ENCODE measurements at regions not wholly inside any gene's neighbourhood (a gene's known extent, or its start where the extent isn't known, plus 50 kb on each side); places are given as distances from the start of the nearest gene placed in this dataset.

DNA sequence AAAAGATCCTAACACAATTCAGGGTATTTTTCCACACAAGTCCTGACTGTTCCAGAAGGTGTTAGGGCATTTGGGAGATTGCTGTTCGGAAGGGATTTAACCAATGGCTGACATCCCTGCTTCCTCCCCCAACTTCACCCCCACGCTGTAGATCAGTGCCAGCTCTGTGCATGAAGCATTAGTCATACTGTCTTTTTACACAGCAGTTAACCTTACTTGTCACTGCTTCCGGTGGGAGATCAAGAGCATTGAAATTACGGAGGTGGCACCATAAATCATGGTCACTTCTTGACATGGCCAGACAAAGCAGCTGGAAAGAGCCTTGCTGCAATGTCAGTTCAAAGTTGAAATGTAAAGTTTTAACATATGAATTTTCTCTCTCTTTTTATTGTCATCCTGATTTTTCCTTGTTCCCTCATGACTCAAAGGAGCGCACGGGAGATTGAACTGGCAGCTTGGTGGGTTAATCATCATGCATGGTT lies 70.2 kb downstream of the HRH4 start:
- no peak for DNase-seq

DNA sequence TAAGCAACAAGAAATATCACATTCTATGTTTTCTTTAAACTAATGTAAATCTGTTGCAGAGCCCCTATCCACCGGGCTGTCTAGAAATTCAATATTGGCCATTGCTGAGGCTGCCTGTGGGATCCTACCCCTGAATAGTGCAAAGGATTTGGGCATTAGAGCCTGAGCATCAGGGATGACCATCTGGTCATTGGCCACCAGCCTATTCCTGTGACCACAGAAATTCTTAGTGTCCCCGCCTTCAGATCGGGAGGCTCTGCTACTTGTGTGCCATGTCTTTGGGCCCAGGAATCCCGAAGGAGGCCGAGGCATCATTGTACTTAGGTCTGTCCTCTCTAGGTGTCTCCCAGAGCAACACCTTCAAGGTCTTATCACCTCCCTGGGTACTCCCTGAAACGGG lies 73.8 kb downstream of the HRH4 start:
- no peak for DNase-seq

DNA sequence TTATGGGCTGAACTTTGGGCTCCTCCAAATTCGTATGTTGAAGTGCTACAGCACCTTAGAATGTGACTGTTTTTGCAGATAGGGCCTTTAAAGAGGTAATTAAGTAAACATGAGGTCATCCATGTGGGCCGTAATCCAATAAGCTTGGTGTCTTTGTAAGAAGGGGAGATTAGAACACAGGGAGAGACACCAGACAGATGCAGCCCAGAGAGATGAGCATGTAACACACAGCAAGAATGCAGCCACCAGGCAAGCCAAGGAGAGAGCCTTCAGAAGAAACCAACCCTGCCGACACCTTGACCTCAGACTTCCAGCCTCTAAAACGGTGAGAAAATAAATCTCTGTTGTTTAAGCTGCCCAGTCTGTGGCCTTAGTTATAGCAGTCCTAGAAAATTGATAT lies 74.3 kb downstream of the HRH4 start:
- DNase-seq, result no peak

DNA sequence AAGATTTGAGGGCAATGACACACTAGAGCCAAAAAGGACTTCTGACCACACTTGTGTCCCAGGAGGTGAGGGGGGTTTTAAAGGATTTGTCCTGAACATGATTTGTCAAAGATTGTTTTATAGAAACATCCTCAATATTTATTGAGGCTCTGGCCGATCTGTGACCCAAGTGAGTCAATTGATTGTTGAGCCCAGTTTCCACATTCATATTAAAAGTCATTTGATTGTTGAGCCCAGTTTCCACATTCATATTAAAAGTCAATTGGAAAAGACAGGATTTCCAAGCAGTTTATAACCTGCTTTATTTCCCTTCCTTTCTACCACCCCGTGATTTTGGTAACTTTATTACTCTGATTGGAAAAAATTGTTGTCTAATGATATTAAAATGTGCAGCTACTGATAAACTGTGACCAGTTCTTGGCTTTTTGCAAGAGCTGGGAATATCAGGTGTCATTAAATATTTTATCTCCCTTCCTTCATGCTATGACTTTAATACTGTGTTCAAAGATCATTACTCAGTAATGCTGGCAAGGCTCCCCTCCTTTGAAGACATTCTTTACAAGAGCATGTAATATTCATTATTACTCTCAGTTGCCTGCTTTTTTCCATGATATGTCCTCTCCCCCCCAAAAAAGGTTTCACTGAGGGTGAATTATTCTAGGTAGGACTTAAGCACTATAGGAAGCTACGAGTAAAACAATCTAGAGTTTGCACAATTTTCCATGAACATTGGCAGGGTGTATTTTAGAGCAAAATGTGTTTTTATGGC lies 75.3 kb downstream of the HRH4 start:
- DNase-seq, result no peak

DNA sequence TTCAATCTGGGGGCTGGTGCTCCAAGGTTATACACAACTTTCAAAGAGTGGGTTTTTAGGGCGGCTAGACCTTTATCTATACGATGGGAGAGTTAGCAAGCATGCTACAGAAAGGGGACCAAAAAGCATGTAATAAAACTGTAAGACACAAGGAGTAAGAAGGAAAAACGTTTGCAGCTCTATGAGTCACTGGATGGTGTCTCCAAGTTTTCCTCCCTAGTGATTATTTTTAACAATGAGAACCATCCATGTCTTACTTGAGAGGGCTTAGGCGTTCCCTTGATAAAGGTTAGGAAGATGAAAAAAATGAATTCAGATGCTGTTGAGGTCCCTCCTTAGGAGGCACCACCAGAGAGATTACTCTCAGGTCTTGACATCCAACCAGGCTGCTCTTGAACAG lies 75.9 kb downstream of the HRH4 start:
- DNase-seq, result no peak

DNA sequence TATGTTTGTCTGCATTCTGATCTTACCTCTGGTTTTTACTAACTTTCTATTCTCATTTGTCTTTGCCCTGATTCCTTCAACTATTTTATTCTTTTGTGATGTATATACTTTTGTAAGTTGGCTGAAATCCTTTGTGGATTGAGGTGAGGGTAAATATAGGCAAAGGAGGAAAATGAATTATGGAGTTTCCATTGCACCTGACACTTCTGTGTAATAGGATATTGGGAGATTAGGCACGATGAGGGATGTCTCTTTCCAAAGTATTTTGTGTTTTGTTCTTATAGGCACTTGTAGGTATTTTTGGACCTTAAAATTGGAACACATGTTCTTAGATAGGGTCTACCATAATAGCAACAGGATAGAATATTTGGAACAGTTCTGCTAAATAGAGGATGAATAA lies 76.4 kb downstream of the HRH4 start:
- no peak for DNase-seq

DNA sequence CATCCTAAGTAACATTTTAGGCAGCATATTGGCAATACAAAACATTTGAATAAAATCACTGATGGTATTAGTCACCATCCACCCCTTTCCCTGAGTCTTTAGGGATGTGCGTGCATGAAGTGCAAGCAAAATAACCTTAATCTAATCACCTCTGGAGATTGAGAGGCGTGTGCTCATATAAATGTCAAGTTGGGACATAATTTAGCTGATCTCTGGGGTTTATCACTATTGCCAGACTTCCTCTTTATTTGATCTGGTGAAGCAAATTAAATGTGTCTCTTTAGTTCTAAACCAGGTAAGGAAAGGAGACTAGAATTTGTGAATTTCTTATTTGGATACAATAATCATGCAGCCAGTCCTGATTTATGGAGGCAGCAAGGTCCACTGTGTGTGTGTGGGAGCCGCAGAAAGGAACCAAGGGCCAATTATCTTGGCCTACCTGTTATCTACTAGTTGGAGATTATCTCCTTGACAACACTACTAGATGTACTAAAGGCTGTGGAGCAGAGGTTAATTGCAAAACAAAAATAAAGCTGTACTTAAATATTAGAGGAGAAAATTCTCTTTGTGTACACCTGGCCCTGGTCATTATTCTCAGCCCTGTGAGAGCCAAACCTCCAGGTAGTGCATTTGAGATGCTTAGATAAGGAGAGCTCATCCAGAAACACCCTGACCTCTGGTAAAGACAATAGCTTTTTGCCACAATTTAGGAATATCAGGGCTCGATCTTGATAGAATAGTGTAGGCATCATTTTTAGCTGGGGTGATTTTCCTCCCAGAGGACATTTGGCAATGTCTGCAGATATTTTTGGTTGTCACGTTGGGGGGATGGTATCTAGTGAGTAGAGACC lies 78.2 kb downstream of the HRH4 start:
- DNase-seq, result no peak

DNA sequence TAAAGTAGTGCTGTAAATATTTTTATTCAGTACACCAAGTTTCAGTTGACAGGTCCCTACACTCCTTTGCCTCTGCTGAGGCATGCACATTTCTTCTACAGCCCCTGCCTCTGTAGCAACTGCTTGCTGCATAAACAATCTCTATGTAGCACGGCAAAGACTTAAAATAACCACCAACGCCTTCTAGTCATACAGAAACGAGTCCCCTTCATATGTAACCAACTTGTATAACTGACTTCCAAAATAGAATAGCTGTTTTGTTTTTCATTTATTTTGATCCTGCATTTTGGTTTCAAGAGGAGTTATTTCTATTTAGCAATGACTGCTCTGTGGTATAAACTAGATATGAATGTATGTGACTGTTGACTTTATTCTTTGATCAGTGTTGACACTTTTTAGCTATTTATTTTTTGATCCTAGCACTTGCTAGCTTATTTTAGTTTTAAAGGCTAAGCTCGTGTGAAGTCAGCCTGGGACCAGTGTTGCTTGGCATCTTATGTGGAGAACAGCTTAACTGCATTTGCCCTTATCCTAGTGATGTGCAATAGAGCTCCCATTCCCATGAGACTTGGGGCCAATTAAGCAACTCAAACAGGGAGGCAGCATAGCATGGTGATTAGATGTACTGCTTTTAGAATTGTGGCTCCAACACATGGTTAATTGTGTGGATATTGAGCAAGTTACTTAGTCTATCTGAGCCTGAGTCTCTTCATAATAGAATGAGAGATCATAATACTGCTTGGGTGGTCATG lies 79.6 kb downstream of the HRH4 start:
- no peak for DNase-seq

DNA sequence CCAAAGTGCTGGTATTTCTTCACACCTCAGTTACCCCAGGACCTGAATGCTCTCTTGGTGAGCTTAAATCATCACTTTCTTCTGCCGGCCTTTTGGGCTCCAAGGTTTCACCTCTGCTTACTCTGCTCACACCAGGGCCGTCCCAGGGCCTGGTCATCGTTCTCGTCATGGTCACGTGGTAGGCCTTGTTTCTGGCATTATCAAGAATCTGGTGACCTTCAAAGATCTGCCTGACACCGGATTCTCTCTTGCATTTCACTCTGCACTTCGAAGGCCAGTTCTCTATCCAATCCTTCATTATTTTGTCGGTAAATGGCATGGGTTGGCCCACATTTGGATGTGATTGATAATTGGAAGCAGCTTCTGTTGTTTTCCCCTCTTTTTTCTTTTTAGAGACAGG lies 80.5 kb downstream of the HRH4 start:
- no peak for DNase-seq

DNA sequence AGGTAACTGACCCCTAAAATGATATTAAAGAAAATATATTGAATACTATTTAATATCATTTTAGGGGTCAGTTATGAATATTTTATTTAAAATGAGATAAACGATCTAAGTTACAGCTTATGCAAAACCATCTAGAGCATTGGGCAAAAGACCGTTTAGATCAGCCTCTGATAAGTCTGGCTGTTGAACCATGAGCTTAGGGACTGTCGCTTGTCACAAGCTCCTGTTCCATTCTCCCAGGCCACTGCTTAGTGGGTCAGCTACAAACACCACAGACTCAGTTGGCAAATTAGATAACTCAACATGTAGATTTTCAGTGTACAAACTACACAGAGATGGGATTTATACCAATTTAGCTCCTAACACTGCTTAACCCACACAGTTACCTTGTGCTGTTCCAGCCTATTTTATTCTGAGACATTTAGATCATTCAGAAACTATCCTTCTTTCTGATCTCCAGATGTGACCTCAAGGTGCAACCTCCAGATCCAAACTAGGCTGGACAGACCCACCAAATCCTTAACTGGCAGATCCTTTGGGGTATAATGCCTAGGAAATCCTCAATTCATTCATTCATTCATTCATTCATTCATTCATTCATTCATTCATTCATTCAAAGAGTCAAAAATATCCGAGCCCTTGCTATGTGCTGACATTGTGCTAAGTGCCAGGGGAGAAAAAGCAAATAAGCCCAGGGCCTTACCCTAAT lies 82.8 kb downstream of the HRH4 start:
- no peak for DNase-seq

DNA sequence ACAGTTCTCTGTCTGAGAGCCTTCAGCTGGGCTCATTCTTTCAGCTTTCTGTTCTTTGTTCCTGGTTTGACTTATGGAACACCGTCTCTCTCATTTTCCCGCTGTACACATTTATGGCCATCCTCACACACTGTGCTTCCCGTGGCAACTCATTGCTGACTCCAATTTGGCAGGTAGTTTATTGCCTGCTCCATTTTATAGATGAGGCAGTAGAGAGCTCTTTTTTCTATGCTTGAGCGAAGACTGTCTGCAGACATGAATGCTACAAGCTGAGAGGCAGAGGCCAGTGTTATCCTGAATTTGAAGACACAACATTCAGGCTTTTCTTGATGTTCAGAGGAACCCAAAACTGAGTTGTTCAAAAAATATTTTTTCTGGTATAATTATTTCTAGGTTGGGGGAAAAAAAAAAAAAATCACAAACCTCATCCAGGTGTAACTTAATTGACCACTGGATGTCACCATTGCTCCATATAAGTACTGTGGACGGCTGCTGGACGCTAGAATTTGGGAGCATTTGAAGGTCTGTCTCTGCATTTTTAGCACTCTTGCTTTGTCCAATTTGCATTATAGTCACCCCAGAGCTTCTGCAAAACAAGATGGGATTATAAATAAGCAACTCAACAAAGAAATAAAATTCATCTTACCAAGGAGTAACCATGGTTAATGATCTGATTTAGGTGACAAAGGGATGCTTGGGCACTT lies 83.5 kb downstream of the HRH4 start:
- peak; percentile 65 for DNase-seq

DNA sequence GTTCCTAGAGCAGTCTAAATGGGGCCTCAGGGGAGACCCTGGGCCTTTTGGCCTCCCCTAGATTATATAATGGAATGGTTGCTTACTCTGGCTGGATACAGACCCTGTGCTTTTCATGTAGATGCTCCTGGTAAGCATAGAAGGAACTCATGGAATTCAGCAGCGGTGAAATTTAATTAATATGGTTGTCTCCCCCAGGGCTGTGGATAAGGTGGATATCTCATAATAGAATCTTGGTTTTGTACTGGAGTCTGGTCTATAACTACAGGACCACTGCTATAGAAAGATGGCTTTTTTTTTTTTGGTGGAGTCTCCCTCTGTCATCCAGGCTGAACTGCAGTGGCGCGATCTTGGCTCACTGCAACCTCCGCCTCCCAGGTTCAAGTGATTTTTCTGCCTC lies 84.5 kb downstream of the HRH4 start:
- no peak for DNase-seq

DNA sequence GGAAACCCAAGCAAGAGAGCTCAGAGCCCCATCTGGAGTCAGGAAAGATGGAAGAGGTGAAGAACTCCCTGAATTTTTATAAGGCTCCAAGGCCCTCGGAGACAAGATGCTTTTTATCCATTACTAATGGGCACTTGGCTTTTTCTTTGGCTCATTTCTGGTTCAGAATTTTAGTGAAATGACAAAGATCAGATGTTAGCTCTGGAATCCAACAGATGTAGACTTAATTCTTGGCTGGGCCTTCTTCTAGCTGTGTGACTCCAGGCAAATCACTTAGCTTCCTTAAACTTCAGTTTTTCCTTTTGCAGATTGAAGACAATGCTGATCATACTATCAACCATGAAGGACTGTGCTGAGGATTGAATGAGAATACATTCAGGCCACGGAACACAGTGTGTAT lies 85.2 kb downstream of the HRH4 start:
- DNase-seq, result no peak

DNA sequence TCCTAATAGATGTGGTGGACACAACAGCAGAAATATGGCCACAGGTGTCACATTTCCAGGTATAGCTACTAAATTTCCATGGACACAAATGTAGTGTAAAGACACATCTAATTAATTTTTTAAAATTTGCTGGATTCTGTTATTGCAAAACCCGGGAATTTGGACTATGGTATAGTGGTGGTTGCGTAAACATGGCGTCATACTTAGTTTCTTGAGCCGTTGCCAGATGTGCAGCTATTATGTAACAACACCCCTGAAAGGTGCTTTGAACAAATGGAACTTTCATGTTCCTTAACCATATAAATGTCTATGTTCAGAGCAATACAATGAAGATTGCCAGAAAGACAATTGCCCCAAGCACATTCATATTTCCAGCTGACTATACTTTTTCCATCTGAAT lies 85.9 kb downstream of the HRH4 start:
- no peak for DNase-seq

DNA sequence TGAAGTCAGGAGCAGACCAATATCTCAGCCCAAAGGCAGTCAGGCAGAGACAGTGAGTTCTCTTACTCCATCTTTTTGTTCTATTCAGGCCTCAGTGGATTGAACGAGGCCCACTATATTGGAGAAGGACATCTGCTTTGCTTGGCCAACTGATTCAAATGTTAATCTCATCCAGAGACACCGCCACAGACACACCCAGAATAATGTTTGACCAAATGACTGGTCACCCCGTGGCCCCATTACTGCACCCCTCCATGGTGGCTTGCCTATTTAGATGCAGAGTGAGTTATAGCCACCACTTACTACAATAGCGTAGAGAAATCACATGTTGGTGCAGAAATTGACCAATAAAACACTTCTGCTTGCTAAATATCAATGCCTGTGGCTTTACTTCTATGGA lies 88.1 kb downstream of the HRH4 start:
- no peak for DNase-seq

DNA sequence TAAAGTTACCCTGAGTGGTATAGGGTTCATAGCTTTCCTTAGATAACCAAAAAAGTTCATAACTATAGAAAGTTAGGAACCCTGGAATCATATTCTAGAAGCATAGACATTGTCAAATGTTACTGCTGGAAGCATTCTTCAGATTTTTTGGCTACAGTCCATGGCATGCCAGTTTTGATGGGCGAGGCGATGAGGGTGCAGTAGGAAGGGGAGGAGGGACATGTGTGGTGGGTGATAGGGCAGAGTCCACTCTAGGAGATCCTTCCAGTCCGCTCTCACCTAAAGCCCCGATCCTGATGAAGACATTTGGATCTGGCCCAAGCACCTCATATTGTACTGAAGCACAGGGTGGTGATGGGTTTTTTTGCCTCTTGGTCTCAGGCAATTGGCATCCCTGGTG lies 91.8 kb downstream of the HRH4 start:
- DNase-seq, result peak; percentile 56

DNA sequence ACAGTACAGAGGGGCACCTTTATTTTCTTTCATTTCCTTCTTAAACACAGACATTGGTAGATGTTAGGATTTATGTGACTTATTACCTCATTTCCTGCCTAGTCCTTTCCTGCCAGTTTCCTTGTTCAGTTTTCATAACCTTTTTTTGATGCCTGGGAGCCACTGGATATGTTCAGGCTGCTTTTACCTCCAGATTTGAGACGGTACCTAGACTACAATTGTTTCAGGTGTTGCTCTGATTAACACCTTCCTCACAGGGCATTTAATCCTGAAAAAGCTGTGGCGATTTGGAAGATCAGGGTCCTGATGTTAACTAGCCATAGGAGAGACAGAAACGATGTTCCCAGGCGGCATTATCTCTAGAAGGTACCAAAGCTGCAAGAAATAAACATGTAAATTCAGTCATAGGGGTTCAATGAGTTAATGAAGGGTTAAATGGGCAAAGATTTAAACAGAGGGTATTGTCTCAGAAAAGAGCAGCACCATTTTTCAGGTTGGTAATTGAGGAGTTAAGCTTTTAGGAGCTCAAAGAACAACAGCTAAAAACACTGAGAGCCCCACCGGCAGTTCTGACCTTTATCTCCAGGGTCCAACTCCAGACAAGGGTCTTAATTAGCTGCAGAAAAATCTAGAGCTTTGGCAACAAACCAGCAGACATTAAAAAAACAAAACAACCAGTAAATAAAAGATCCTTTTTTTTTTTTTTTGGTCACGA lies 93.3 kb downstream of the HRH4 start:
- DNase-seq, result peak; percentile 49

DNA sequence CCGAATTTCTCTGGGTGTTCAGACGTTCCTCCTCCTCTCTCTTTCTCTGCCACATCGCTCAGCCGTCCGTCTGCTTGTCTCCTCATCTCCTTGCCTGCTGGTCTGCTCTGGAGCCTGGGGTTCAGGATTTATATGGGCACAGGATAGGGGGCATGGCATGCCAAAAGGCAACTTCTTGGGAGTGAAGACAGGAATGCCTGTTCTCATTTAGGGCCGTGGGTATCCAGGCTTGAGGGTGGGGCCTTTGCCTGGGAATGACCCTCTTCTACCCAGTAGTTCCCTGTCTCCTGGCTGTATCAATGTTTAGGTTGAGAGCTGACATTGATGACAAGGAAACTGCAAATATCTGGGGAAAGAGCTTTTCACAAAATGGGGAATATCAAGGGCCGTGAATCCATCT lies 98.0 kb downstream of the HRH4 start:
- no peak for DNase-seq

DNA sequence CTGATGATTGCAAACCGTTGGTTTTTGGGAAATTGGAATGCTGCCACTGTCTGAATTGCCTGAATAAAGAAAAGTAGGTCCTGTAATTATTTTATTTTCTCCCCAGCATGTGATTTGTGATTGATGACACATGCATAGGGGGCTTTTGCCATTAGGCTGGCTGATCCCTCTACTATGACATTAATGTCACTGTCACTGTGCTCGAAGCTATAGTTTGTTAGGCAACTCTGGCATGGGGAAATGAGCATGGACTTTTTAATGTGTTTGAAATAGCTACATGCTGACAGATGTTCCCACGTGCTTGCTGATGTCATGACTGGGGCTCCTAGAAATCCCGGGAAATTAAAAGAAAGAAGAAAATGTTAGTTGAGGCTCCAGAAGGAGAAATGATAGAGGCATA lies 99.1 kb downstream of the HRH4 start:
- DNase-seq, result no peak

DNA sequence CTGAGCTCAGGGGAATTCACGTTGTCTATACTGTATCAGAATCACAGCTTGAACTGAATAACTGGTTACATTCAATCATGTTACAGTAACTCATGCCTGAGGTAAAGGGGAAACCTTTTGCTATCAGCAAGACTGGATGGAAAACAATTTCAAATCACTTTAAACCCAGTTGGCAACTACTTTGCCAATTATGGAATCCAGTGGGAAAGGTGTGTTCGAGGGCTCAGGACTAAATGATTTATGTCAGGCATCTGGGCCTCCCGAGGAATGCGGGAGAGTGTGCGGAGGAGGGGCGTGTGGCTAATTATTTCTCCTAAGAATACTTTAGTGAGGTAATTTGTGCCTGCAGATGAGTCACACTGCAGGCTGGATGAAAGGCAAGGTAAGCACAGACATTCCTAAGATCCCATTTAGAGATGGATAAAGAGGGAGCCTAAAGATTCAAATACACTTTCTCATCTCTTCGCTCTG lies 100.1 kb downstream of the HRH4 start:
- no peak for DNase-seq

DNA sequence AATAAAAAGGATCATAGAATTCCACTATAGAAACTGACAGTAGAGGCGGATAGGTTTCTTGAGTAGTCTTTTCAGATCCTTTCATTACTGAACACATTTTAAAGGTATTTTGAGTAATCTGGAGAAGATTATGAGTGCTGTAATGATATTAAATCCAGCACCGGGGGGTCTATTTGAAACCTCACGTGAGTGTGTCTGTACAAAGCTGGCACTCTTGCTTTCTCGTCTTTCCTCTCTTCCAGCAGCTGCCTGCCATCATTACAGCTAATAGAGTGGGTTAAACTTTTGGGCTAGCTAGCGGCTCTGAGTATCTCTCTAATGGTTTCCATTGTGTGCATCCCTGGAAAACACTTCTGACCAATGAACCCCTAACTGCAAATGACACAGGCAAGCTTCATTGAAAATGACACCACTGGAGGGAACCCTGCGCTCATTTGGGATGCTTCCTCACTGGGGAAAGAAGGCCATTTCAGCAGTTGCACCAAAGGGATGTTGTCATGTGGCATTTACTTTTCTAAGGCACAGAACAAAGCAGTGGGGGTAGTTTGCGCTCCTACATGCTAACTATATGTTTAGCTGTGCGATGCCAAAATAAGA lies 101.0 kb downstream of the HRH4 start:
- no peak for DNase-seq
